Endothelial cell of umbilical vein (primary cell): ENCODE measurements at regions not wholly inside any gene's neighbourhood (a gene's known extent, or its start where the extent isn't known, plus 50 kb on each side); places are given as distances from the start of the nearest gene placed in this dataset.

ENCODE experiments used
- POLR2AphosphoS5 ChIP-seq: IDR thresholded peaks from 2 replicates; pipeline ENCODE4 v1.6.1; 2012; ENCODE audit warnings: low read depth, mild to moderate bottlenecking, control low read depth, low read length, moderate library complexity; ENCODE audit not compliant: insufficient read depth
- TF ChIP-seq, protein P1 (sequence below), 2 donors: IDR thresholded peaks; 1 replicate in 1 of 2; 2 replicates in 1 of 2; pipeline ENCODE4 v1.5.1; 2011; ENCODE audit warnings: low read length in 2 of 2, mild to moderate bottlenecking in 2 of 2, moderate library complexity in 2 of 2, control low read depth in 1 of 2, inconsistent platforms in 1 of 2, low read depth in 1 of 2; ENCODE audit not compliant: insufficient read depth in 1 of 2; ENCODE audit errors: extremely low read depth in 1 of 2

GRCh38 chr4:155434366-155434765 is 57.6 kb upstream of the MAP9 start:
- no peak for TF ChIP-seq POLR2AphosphoS5
- TF ChIP-seq, protein P1, sequence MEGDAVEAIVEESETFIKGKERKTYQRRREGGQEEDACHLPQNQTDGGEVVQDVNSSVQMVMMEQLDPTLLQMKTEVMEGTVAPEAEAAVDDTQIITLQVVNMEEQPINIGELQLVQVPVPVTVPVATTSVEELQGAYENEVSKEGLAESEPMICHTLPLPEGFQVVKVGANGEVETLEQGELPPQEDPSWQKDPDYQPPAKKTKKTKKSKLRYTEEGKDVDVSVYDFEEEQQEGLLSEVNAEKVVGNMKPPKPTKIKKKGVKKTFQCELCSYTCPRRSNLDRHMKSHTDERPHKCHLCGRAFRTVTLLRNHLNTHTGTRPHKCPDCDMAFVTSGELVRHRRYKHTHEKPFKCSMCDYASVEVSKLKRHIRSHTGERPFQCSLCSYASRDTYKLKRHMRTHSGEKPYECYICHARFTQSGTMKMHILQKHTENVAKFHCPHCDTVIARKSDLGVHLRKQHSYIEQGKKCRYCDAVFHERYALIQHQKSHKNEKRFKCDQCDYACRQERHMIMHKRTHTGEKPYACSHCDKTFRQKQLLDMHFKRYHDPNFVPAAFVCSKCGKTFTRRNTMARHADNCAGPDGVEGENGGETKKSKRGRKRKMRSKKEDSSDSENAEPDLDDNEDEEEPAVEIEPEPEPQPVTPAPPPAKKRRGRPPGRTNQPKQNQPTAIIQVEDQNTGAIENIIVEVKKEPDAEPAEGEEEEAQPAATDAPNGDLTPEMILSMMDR (IDR thresholded peaks at IDR 0.05; ENCODE audit: extremely low read depth in 1 of 2, insufficient read depth in 1 of 2, low read depth in 1 of 2, low read length in 2 of 2): no peak
